HG03378 (cell line): ENCODE measurements at regions not wholly inside any gene's neighbourhood (a gene's known extent, or its start where the extent isn't known, plus 50 kb on each side); places are given as distances from the start of the nearest gene placed in this dataset.
A peak's percentile ranks its signal among the peaks of the same experiment; 100 is the strongest.
"Not testable (repeated sequence)": the region's sequence is repeated elsewhere in the genome, so short reads cannot be mapped to it uniquely, and the experiment has no call there.

Source experiments
- ATAC-seq: cut with Tn5 transposase; IDR thresholded peaks from one replicate; pipeline ENCODE4 v1.9.1; 2021; ENCODE audit warnings: mild to moderate bottlenecking, moderate library complexity; ENCODE audit not compliant: unreplicated experiment

- no peak for ATAC-seq
These were observed 121.8 kb upstream of the DNAJC10 start for GRCh38 chr2:182594286-182594685.

GRCh38 chr2:182595650-182596049, 120.4 kb upstream of the DNAJC10 start:
- no peak for ATAC-seq

GRCh38 chr2:182597570-182598295, 118.3 kb upstream of the DNAJC10 start:
- ATAC-seq: no peak

- ATAC-seq: no peak
These were observed 117.4 kb upstream of the DNAJC10 start for GRCh38 chr2:182598626-182599025.

- no peak for ATAC-seq
These were observed 110.9 kb upstream of the DNAJC10 start for GRCh38 chr2:182605166-182605565.

- peak; percentile 75 for ATAC-seq
These were observed 109.1 kb upstream of the DNAJC10 start for GRCh38 chr2:182606728-182607681.

- no peak for ATAC-seq
These were observed 107.7 kb upstream of the DNAJC10 start for GRCh38 chr2:182608181-182608845.

GRCh38 chr2:182609005-182609404, 107.1 kb upstream of the DNAJC10 start:
- not testable (repeated sequence) for ATAC-seq

- ATAC-seq: no peak
These were observed 105.8 kb upstream of the DNAJC10 start for GRCh38 chr2:182610231-182610630.

GRCh38 chr2:182611009-182611408, 105.0 kb upstream of the DNAJC10 start:
- no peak for ATAC-seq

- ATAC-seq: no peak
These were observed 101.0 kb upstream of the DNAJC10 start for GRCh38 chr2:182615036-182615435.

GRCh38 chr2:182616471-182617393, 99.3 kb upstream of the DNAJC10 start:
- ATAC-seq: no peak

- no peak for ATAC-seq
These were observed 97.4 kb upstream of the DNAJC10 start for GRCh38 chr2:182618672-182619079.

- ATAC-seq: no peak
These were observed 96.8 kb upstream of the DNAJC10 start for GRCh38 chr2:182619276-182619675.

GRCh38 chr2:182621191-182621590, 94.9 kb upstream of the DNAJC10 start:
- no peak for ATAC-seq

- ATAC-seq: no peak
These were observed 94.2 kb upstream of the DNAJC10 start for GRCh38 chr2:182621810-182622209.

GRCh38 chr2:182622231-182622630, 93.8 kb upstream of the DNAJC10 start:
- ATAC-seq: no peak

GRCh38 chr2:182625814-182626213, 90.2 kb upstream of the DNAJC10 start:
- ATAC-seq: no peak

GRCh38 chr2:182628916-182629315, 87.1 kb upstream of the DNAJC10 start:
- ATAC-seq: no peak

GRCh38 chr2:182630207-182630606, 85.8 kb upstream of the DNAJC10 start:
- ATAC-seq: no peak
